DND-41 (cell line): ENCODE measurements at regions not wholly inside any gene's neighbourhood (a gene's known extent, or its start where the extent isn't known, plus 50 kb on each side); places are given as distances from the start of the nearest gene placed in this dataset.

Experiments
- ATAC-seq: fragments of 200-7000 bp; cut with Tn5 transposase; 3 replicates; pipeline ENCODE4 v1.9.1; 2021; ENCODE audit warnings: low read depth; ENCODE audit not compliant: insufficient read depth
- DNase-seq: peaks from one replicate; pipeline ENCODE4 v3.0.0-alpha.2; 2020
- H2AFZ ChIP-seq: 2 replicates; pipeline ENCODE4 v1.6.0; 2012; ENCODE audit warnings: low read depth, low read length
- H3K27ac ChIP-seq: 2 replicates; pipeline ENCODE4 v1.5.1; 2012; ENCODE audit warnings: low read length, inconsistent platforms
- H3K27me3 ChIP-seq: fragments of 200-600 bp; sonication (generic); 2 replicates; pipeline ENCODE4 v1.6.0; 2012; ENCODE audit warnings: low read length, mild to moderate bottlenecking, inconsistent platforms; ENCODE audit not compliant: insufficient read depth, poor library complexity
- H3K36me3 ChIP-seq: 2 replicates; pipeline ENCODE4 v1.5.1; 2012; ENCODE audit warnings: low read length, inconsistent platforms; ENCODE audit not compliant: insufficient read depth
- H3K4me1 ChIP-seq: 2 replicates; pipeline ENCODE4 v1.5.1; 2012; ENCODE audit warnings: mild to moderate bottlenecking, low read length; ENCODE audit not compliant: insufficient read depth
- H3K4me2 ChIP-seq: 2 replicates; pipeline ENCODE4 v1.6.0; 2012; ENCODE audit warnings: mild to moderate bottlenecking, moderate library complexity, low read length, inconsistent platforms; ENCODE audit not compliant: insufficient read depth
- H3K4me3 ChIP-seq, 2 experiments: fragments of 200-600 bp in 1 of 2; shearing (Covaris generic) in 1 of 2; 2 replicates each; pipeline ENCODE4 v1.5.1; 2012 to 2016; ENCODE audit warnings: inconsistent platforms in 2 of 2, low read length in 2 of 2, mild to moderate bottlenecking in 2 of 2, low read depth in 1 of 2, moderate library complexity in 1 of 2
- H3K79me2 ChIP-seq: 2 replicates; pipeline ENCODE4 v1.6.0; 2012; ENCODE audit warnings: low read length, inconsistent platforms; ENCODE audit not compliant: insufficient read depth
- H3K9ac ChIP-seq: 2 replicates; pipeline ENCODE4 v1.6.0; 2012; ENCODE audit warnings: low read depth, mild to moderate bottlenecking, inconsistent platforms, low read length, moderate library complexity
- H3K9me3 ChIP-seq: 2 replicates; pipeline ENCODE4 v1.5.1; 2012; ENCODE audit warnings: low read length, moderate library complexity, mild to moderate bottlenecking, inconsistent platforms; ENCODE audit not compliant: insufficient read depth, severe bottlenecking
- H4K20me1 ChIP-seq: 2 replicates; pipeline ENCODE4 v1.6.0; 2012; ENCODE audit warnings: low read length; ENCODE audit not compliant: insufficient read depth
- CTCF ChIP-seq: IDR thresholded peaks from 2 replicates; pipeline ENCODE4 v1.5.1; 2012; ENCODE audit warnings: borderline replicate concordance, low read length, moderate library complexity, mild to moderate bottlenecking; ENCODE audit not compliant: poor library complexity, severe bottlenecking; ENCODE audit errors: extremely low read depth
- EZH2 ChIP-seq: IDR thresholded peaks from 3 replicates; pipeline ENCODE4 v1.6.1; 2012; ENCODE audit warnings: borderline replicate concordance, low read depth, mild to moderate bottlenecking, moderate library complexity, low read length, inconsistent platforms; ENCODE audit not compliant: severe bottlenecking

GRCh38 chr5:117188211-117188610, 613.6 kb upstream of the SEMA6A start:
- H3K27ac ChIP-seq: no peak overlapping the region
- H3K9me3 ChIP-seq: no peaks in the 10 kb centered on the region
- no peaks in the 10 kb centered on the region for H3K79me2 ChIP-seq
- no peaks in the 10 kb centered on the region for H3K4me1 ChIP-seq
- ATAC-seq: no peak
- no peak overlapping the region for H3K4me2 ChIP-seq
- no peak overlapping the region for H3K9ac ChIP-seq
- DNase-seq: no peak
- no peak overlapping the region for H3K4me3 ChIP-seq
- H3K27me3 ChIP-seq: no peaks in the 10 kb centered on the region
- no peaks in the 10 kb centered on the region for H3K36me3 ChIP-seq
- TF ChIP-seq CTCF (no peak), EZH2 (no peak)
- no peaks in the 10 kb centered on the region for H4K20me1 ChIP-seq
- H2AFZ ChIP-seq: no peak overlapping the region

GRCh38 chr5:117186751-117187150, 612.1 kb upstream of the SEMA6A start:
- Histone ChIP-seq H3K79me2 (no peaks in the 10 kb centered on the region), H3K36me3 (no peaks in the 10 kb centered on the region), H3K4me1 (no peaks in the 10 kb centered on the region), H3K27ac (no peak overlapping the region), H3K4me3 (no peak overlapping the region), H3K9me3 (no peaks in the 10 kb centered on the region), H2AFZ (no peak overlapping the region), H3K27me3 (no peaks in the 10 kb centered on the region), H3K9ac (no peak overlapping the region), H3K4me2 (no peak overlapping the region), H4K20me1 (no peaks in the 10 kb centered on the region)
- DNase-seq (no peak), ATAC-seq (no peak)
- TF ChIP-seq EZH2 (no peak), CTCF (no peak)

GRCh38 chr5:117183326-117183725, 608.7 kb upstream of the SEMA6A start:
- Histone ChIP-seq H3K4me1 (no peaks in the 10 kb centered on the region), H3K27ac (no peak overlapping the region), H4K20me1 (no peaks in the 10 kb centered on the region), H3K27me3 (no peaks in the 10 kb centered on the region), H3K9me3 (no peaks in the 10 kb centered on the region), H2AFZ (no peak overlapping the region), H3K4me2 (no peak overlapping the region), H3K4me3 (no peak overlapping the region), H3K79me2 (no peaks in the 10 kb centered on the region), H3K36me3 (no peaks in the 10 kb centered on the region), H3K9ac (no peak overlapping the region)
- no peak for ATAC-seq
- TF ChIP-seq EZH2: no peak
- TF ChIP-seq CTCF: no peak
- no peak for DNase-seq

GRCh38 chr5:117182104-117182503, 607.5 kb upstream of the SEMA6A start:
- Histone ChIP-seq H2AFZ (no peak overlapping the region), H3K27ac (no peak overlapping the region), H3K27me3 (no peaks in the 10 kb centered on the region), H3K4me2 (no peak overlapping the region), H3K9me3 (no peaks in the 10 kb centered on the region), H3K36me3 (no peaks in the 10 kb centered on the region), H3K79me2 (no peaks in the 10 kb centered on the region), H3K4me1 (no peaks in the 10 kb centered on the region), H3K9ac (no peak overlapping the region), H4K20me1 (no peaks in the 10 kb centered on the region), H3K4me3 (no peak overlapping the region)
- no peak for DNase-seq
- ATAC-seq: no peak
- TF ChIP-seq CTCF (no peak), EZH2 (no peak)
